Ovary (tissue), 3 donors: ENCODE measurements at regions not wholly inside any gene's neighbourhood (a gene's known extent, or its start where the extent isn't known, plus 50 kb on each side); places are given as distances from the start of the nearest gene placed in this dataset.
"Not testable (repeated sequence)": the region's sequence is repeated elsewhere in the genome, so short reads cannot be mapped to it uniquely, and the experiment has no call there.

Experiments used
- EP300 ChIP-seq: sonication (generic); formaldehyde crosslinking; IDR thresholded peaks from one replicate; pipeline ENCODE4 v1.6.1; 2017; ENCODE audit warnings: antibody characterized with exemption
- POLR2A ChIP-seq: fragments of 450-650 bp; IDR thresholded peaks from one replicate; pipeline ENCODE4 v1.6.1; 2017; ENCODE audit warnings: antibody characterized with exemption, mild to moderate bottlenecking, moderate library complexity
- TF ChIP-seq, protein P1 (sequence below), 3 donors: fragments of 450-650 bp in 2 of 3; fragments of 200-600 bp in 1 of 3; IDR thresholded peaks; one replicate each; pipeline versions ENCODE4 v1.5.1 to v1.8.0; 2016 to 2022; ENCODE audit warnings: antibody characterized with exemption in 3 of 3, mild to moderate bottlenecking in 1 of 3
- donor health status: DM: no; HTN: no; CAD: no.

DNA sequence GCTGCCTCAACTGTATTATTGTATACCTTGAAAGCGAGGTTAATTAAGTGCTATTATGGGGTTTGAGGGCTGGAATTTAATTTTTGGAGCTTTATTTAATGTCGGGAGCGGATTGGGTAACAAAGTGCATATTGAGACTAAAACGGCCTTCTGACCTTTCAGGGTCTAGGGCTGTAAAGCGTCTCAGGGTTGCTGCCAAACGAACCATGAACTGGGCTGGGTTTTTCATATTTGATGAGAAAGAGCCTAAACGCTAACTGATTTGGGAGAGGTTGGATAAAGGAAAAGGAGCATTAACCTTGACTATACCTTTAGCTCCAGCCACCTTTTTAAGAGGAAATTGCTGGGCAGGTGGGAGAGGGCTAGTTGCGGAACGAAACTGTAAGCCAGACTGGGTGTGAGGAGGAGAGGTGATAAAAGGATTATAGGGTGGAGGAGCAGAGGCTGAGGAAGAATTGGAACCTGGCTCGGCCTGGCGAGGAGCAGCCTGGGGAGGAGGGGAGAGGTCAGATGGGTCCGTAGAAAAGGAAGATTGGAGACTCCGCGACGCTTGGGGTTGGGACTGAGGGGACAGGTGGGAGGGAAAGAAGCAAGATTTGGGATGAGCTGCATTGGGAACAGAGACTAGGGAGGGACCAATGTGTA is 209.0 kb upstream of the ELL2 start:
- TF ChIP-seq, protein P1, sequence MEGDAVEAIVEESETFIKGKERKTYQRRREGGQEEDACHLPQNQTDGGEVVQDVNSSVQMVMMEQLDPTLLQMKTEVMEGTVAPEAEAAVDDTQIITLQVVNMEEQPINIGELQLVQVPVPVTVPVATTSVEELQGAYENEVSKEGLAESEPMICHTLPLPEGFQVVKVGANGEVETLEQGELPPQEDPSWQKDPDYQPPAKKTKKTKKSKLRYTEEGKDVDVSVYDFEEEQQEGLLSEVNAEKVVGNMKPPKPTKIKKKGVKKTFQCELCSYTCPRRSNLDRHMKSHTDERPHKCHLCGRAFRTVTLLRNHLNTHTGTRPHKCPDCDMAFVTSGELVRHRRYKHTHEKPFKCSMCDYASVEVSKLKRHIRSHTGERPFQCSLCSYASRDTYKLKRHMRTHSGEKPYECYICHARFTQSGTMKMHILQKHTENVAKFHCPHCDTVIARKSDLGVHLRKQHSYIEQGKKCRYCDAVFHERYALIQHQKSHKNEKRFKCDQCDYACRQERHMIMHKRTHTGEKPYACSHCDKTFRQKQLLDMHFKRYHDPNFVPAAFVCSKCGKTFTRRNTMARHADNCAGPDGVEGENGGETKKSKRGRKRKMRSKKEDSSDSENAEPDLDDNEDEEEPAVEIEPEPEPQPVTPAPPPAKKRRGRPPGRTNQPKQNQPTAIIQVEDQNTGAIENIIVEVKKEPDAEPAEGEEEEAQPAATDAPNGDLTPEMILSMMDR (IDR thresholded peaks at IDR 0.05): not testable (repeated sequence)
- TF ChIP-seq POLR2A, EP300: not testable (repeated sequence)
